ENCODE measurements at regions not wholly inside any gene's neighbourhood (a gene's known extent, or its start where the extent isn't known, plus 50 kb on each side); places are given as distances from the start of the nearest gene placed in this dataset.
"Not testable (repeated sequence)": the region's sequence is repeated elsewhere in the genome, so short reads cannot be mapped to it uniquely, and the experiment has no call there.

GRCh38 chr1:64318428-64318827, 115.0 kb downstream of the UBE2U start:
- DNase-seq (ENCODE audit: low spot score), result no peak
- FAIRE-seq, result no peak

- no peak for FAIRE-seq
- DNase-seq (ENCODE audit: low spot score), result no peak
Observed at GRCh38 chr1:64320007-64320406, 116.6 kb downstream of the UBE2U start.

GRCh38 chr1:64320470-64320869, 117.0 kb downstream of the UBE2U start:
- DNase-seq (ENCODE audit: low spot score) (no peak), FAIRE-seq (no peak)

GRCh38 chr1:64320922-64321614, 117.6 kb downstream of the UBE2U start:
- no peak for DNase-seq (ENCODE audit: low spot score)
- FAIRE-seq, result no peak

- FAIRE-seq (no peak), DNase-seq (ENCODE audit: low spot score) (no peak)
Observed at GRCh38 chr1:64323054-64323453, 119.6 kb downstream of the UBE2U start.

GRCh38 chr1:64323882-64324281, 120.5 kb downstream of the UBE2U start:
- DNase-seq (ENCODE audit: low spot score), result no peak
- FAIRE-seq, result no peak

GRCh38 chr1:64325856-64326255, 122.4 kb downstream of the UBE2U start:
- DNase-seq (ENCODE audit: low spot score), result no peak
- FAIRE-seq, result no peak

- DNase-seq (ENCODE audit: low spot score) (no peak), FAIRE-seq (no peak)
Observed at GRCh38 chr1:64327119-64327518, 123.7 kb downstream of the UBE2U start.

GRCh38 chr1:64328193-64328592, 124.8 kb downstream of the UBE2U start:
- DNase-seq (ENCODE audit: low spot score) (no peak), FAIRE-seq (no peak)

- no peak for FAIRE-seq
- DNase-seq (ENCODE audit: low spot score), result no peak
Observed at GRCh38 chr1:64330839-64331238, 127.4 kb downstream of the UBE2U start.

GRCh38 chr1:64335636-64336035, 132.2 kb downstream of the UBE2U start:
- DNase-seq (ENCODE audit: low spot score) (no peak), FAIRE-seq (no peak)

GRCh38 chr1:64337475-64337874, 132.5 kb upstream of the CACHD1 start:
- FAIRE-seq, result no peak
- DNase-seq (ENCODE audit: low spot score), result no peak

GRCh38 chr1:64337926-64338325, 132.0 kb upstream of the CACHD1 start:
- FAIRE-seq (no peak), DNase-seq (ENCODE audit: low spot score) (no peak)

- DNase-seq (ENCODE audit: low spot score) (no peak), FAIRE-seq (no peak)
Observed at GRCh38 chr1:64340361-64340760, 129.6 kb upstream of the CACHD1 start.

GRCh38 chr1:64343105-64343822, 126.7 kb upstream of the CACHD1 start:
- no peak for FAIRE-seq
- no peak for DNase-seq (ENCODE audit: low spot score)

- FAIRE-seq, result no peak
Observed at GRCh38 chr1:64343823-64344190, 126.1 kb upstream of the CACHD1 start.

GRCh38 chr1:64348270-64348960, 121.5 kb upstream of the CACHD1 start:
- DNase-seq (ENCODE audit: low spot score), result no peak

More at GRCh38 chr1:64343823-64344190, 126.1 kb upstream of the CACHD1 start:
- DNase-seq (ENCODE audit: low spot score), result no peak

GRCh38 chr1:64348961-64349648, 120.8 kb upstream of the CACHD1 start:
- FAIRE-seq (no peak), DNase-seq (ENCODE audit: low spot score) (no peak)

More at GRCh38 chr1:64348270-64348960, 121.5 kb upstream of the CACHD1 start:
- no peak for FAIRE-seq

GRCh38 chr1:64355534-64355933, 114.4 kb upstream of the CACHD1 start:
- FAIRE-seq; DNase-seq (ENCODE audit: low spot score): not testable (repeated sequence)

GRCh38 chr1:64356636-64357256, 113.2 kb upstream of the CACHD1 start:
- FAIRE-seq, result no peak

GRCh38 chr1:64357422-64357821, 112.5 kb upstream of the CACHD1 start:
- FAIRE-seq (no peak), DNase-seq (ENCODE audit: low spot score) (no peak)

More at GRCh38 chr1:64356636-64357256, 113.2 kb upstream of the CACHD1 start:
- no peak for DNase-seq (ENCODE audit: low spot score)

Data from RCC 7860 (cell line).